WERI-Rb-1 (cell line): ENCODE measurements at regions not wholly inside any gene's neighbourhood (a gene's known extent, or its start where the extent isn't known, plus 50 kb on each side); places are given as distances from the start of the nearest gene placed in this dataset.

Experiments used
- DNase-seq: peaks from one replicate; pipeline ENCODE4 v3.0.0-alpha.2; 2020
- H3K27ac ChIP-seq: fragments of 250-450 bp; sonication (Bioruptor Pico); 2 replicates; pipeline ENCODE4 v1.5.1; 2020; ENCODE audit warnings: mild to moderate bottlenecking, moderate library complexity
- H3K27me3 ChIP-seq: fragments of 250-450 bp; sonication (Bioruptor Pico); 2 replicates; pipeline ENCODE4 v1.5.1; 2021; ENCODE audit warnings: mild to moderate bottlenecking, low read depth, moderate library complexity; ENCODE audit not compliant: insufficient read depth, severe bottlenecking
- H3K36me3 ChIP-seq: fragments of 250-450 bp; sonication (Bioruptor Pico); 2 replicates; pipeline ENCODE4 v1.5.1; 2020; ENCODE audit warnings: mild to moderate bottlenecking, moderate library complexity
- H3K4me3 ChIP-seq: 2 replicates; pipeline ENCODE4 v1.5.1; 2011; ENCODE audit warnings: low read depth, mild to moderate bottlenecking, control low read depth, low read length
- H3K9me3 ChIP-seq: fragments of 250-450 bp; sonication (Bioruptor Pico); 2 replicates; pipeline ENCODE4 v1.5.1; 2021; ENCODE audit warnings: mild to moderate bottlenecking, moderate library complexity; ENCODE audit not compliant: severe bottlenecking
- TF ChIP-seq, protein P1 (sequence below): IDR thresholded peaks from 2 replicates; pipeline ENCODE4 v1.5.1; 2011; ENCODE audit warnings: low read depth, mild to moderate bottlenecking, control low read depth, inconsistent platforms, low read length

DNA sequence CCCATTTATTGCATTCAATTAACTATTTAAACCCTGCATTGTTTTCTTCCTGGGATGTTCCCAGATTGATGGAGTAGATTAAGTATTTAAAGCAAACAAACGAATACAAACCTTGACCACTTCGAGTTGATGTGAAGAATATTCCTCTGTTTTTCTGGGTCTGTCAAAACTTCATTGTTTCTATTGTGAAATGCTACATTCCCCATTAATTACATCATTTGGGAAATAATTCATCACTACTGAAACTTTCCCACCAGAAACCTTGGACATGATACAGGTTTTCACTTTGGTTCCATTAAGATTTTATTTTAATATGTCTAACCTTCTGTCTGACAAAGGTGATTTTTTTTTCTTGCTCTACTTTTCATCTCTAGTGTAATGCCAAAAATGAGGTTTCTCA lies 365.1 kb upstream of the ETAA1 start:
- Histone ChIP-seq H3K4me3 (no peak overlapping the region), H3K9me3 (no peaks in the 10 kb centered on the region), H3K36me3 (no peaks in the 10 kb centered on the region), H3K27ac (no peak overlapping the region), H3K27me3 (peaks cover 15% of the 10 kb centered on the region)
- DNase-seq: no peak
- TF ChIP-seq, protein P1, sequence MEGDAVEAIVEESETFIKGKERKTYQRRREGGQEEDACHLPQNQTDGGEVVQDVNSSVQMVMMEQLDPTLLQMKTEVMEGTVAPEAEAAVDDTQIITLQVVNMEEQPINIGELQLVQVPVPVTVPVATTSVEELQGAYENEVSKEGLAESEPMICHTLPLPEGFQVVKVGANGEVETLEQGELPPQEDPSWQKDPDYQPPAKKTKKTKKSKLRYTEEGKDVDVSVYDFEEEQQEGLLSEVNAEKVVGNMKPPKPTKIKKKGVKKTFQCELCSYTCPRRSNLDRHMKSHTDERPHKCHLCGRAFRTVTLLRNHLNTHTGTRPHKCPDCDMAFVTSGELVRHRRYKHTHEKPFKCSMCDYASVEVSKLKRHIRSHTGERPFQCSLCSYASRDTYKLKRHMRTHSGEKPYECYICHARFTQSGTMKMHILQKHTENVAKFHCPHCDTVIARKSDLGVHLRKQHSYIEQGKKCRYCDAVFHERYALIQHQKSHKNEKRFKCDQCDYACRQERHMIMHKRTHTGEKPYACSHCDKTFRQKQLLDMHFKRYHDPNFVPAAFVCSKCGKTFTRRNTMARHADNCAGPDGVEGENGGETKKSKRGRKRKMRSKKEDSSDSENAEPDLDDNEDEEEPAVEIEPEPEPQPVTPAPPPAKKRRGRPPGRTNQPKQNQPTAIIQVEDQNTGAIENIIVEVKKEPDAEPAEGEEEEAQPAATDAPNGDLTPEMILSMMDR: no peak

DNA sequence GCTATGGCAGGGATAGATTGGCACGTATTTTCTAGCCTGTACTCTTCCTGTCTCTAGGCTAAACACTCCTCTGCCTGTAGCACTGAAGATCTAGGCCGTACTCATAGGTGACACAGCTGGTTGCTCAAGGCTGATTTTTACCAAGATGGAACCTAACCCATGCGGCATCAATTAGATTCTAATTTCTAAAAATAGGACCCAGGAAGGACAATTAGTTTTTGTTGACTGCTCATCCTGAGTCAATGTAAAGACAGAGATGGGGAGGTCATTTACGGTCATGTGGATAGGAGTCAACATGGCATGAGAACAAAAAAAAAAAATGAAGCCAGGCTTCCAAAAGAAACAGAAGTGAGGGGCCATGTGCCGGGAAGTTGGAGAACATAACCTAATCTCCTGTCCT lies 360.7 kb upstream of the ETAA1 start:
- Histone ChIP-seq H3K4me3 (no peak overlapping the region), H3K27me3 (peaks cover 36% of the 10 kb centered on the region), H3K27ac (no peak overlapping the region), H3K9me3 (no peaks in the 10 kb centered on the region), H3K36me3 (no peaks in the 10 kb centered on the region)
- DNase-seq: no peak
- TF ChIP-seq, protein P1: no peak

- TF ChIP-seq, protein P1: no peak
- H3K4me3 ChIP-seq: no peak overlapping the region
- no peak for DNase-seq
- H3K27ac ChIP-seq: no peak overlapping the region
- no peaks in the 10 kb centered on the region for H3K36me3 ChIP-seq
- peaks cover 39% of the 10 kb centered on the region for H3K27me3 ChIP-seq
- no peaks in the 10 kb centered on the region for H3K9me3 ChIP-seq
Observed at GRCh38 chr2:67037655-67038054, 359.5 kb upstream of the ETAA1 start.

- TF ChIP-seq, protein P1: no peak
- Histone ChIP-seq H3K36me3 (no peaks in the 10 kb centered on the region), H3K27me3 (peaks cover 34% of the 10 kb centered on the region), H3K4me3 (no peak overlapping the region), H3K9me3 (no peaks in the 10 kb centered on the region), H3K27ac (no peak overlapping the region)
- no peak for DNase-seq
Observed at GRCh38 chr2:67038195-67038594, 358.9 kb upstream of the ETAA1 start.

GRCh38 chr2:67039058-67039457 lies 358.1 kb upstream of the ETAA1 start:
- Histone ChIP-seq H3K4me3 (no peak overlapping the region), H3K36me3 (no peaks in the 10 kb centered on the region), H3K27me3 (peaks cover 34% of the 10 kb centered on the region), H3K27ac (no peak overlapping the region), H3K9me3 (no peaks in the 10 kb centered on the region)
- no peak for DNase-seq
- TF ChIP-seq, protein P1: no peak

- no peak overlapping the region for H3K4me3 ChIP-seq
- DNase-seq: no peak
- H3K36me3 ChIP-seq: no peaks in the 10 kb centered on the region
- H3K27ac ChIP-seq: no peak overlapping the region
- peaks cover 40% of the 10 kb centered on the region for H3K27me3 ChIP-seq
- no peaks in the 10 kb centered on the region for H3K9me3 ChIP-seq
- TF ChIP-seq, protein P1: no peak
Observed at GRCh38 chr2:67039517-67040103, 357.5 kb upstream of the ETAA1 start.
